ENCODE measurements at regions not wholly inside any gene's neighbourhood (a gene's known extent, or its start where the extent isn't known, plus 50 kb on each side); places are given as distances from the start of the nearest gene placed in this dataset.
"Not testable (repeated sequence)": the region's sequence is repeated elsewhere in the genome, so short reads cannot be mapped to it uniquely, and the experiment has no call there.

GRCh38 chr1:170436928-170437327 lies 95.0 kb upstream of the GORAB start:
- Histone ChIP-seq H3K4me3 (no peak overlapping the region), H3K27me3 (no peaks in the 10 kb centered on the region), H3K36me3 (no peaks in the 10 kb centered on the region), H3K27ac (no peak overlapping the region), H3K4me1 (ENCODE audit: insufficient read depth) (no peaks in the 10 kb centered on the region), H3K9me3 (no peaks in the 10 kb centered on the region)
- TF ChIP-seq POLR2A (IDR thresholded peaks at IDR 0.05), result no peak
- TF ChIP-seq EP300 (IDR thresholded peaks at IDR 0.05), result no peak
- no peak for TF ChIP-seq CTCF (IDR thresholded peaks at IDR 0.05)
- WGBS, 3 donors, result 56 to 73% (median 59%) methylated on average over 3 of the region's 3 CpGs
- intact Hi-C loops (cut with DNase I), result no loop called here
- no peak for DNase-seq

DNA sequence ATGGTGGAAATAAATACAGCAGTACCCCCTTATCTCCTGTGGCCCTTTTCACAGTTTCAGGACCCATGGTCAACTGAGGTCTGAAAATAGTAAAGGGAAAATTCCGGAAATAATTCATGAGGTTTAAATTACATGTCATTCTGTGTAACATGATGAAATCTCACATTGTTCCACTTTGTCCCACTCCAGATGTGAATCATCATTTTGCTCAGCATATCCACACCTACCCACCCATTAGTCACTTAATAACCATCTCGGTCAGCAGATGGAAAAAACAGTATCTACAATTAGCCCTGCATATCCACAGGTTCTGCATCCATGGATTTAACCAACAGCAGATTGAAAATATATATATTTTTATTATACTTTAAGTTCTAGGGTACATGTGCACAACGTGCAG lies 86.9 kb upstream of the GORAB start:
- Histone ChIP-seq H3K4me3 (no peak overlapping the region), H3K27ac (no peak overlapping the region), H3K27me3 (no peaks in the 10 kb centered on the region), H3K36me3 (no peaks in the 10 kb centered on the region), H3K9me3 (no peaks in the 10 kb centered on the region), H3K4me1 (ENCODE audit: insufficient read depth) (no peaks in the 10 kb centered on the region)
- TF ChIP-seq EP300 (IDR thresholded peaks at IDR 0.05) (no peak), POLR2A (IDR thresholded peaks at IDR 0.05) (no peak), CTCF (IDR thresholded peaks at IDR 0.05) (no peak)
- intact Hi-C loops (cut with DNase I), result no loop called here
- no peak for DNase-seq
- WGBS, 3 donors, result 48 to 79% (median 70%) methylated on average over 3 of the region's 3 CpGs

DNA sequence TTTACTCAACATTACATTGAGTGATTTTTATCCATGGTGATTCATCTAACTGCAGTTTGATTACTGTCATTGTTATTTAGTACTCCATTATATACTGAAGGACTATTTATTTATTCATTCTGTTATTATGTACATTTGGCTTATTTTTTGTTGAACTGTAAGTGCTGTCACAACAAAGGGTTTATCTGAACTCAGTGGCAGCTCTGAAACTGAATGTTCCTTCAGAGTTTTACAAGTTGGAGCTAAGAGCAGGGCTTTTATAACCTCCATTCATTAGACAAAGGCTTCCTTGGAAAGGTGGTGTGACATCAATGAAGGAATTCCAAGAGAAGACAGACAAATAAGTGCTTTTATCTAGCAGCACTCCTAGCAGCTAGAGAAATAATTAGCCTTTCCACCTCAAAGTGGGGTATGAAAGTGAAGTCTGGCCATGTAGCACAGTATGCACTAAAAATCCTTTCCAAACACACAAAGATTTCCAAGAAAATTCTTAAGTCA lies 83.3 kb upstream of the GORAB start:
- no peak for DNase-seq
- H3K4me3 ChIP-seq, result no peak overlapping the region
- no peaks in the 10 kb centered on the region for H3K36me3 ChIP-seq
- no peaks in the 10 kb centered on the region for H3K9me3 ChIP-seq
- no peaks in the 10 kb centered on the region for H3K27me3 ChIP-seq
- TF ChIP-seq CTCF (IDR thresholded peaks at IDR 0.05) (no peak), POLR2A (IDR thresholded peaks at IDR 0.05) (no peak), EP300 (IDR thresholded peaks at IDR 0.05) (no peak)
- H3K27ac ChIP-seq, result no peak overlapping the region
- intact Hi-C loops (cut with DNase I), result no loop called here
- H3K4me1 ChIP-seq (ENCODE audit: insufficient read depth), result no peaks in the 10 kb centered on the region

- H3K4me1 ChIP-seq (ENCODE audit: insufficient read depth); H3K27ac ChIP-seq; intact Hi-C loops (cut with DNase I); H3K4me3 ChIP-seq; H3K9me3 ChIP-seq; DNase-seq; H3K36me3 ChIP-seq; H3K27me3 ChIP-seq: not testable (repeated sequence)
- 74 to 89% (median 83%) methylated on average over 5 of the region's 5 CpGs for WGBS, 3 donors
Observed at GRCh38 chr1:170457325-170458050, 74.5 kb upstream of the GORAB start.

- 4 to 12% (median 8%) methylated on average over 2 of the region's 2 CpGs for WGBS, 3 donors
- no peak for DNase-seq
- Histone ChIP-seq H3K27me3 (no peaks in the 10 kb centered on the region), H3K27ac (no peak overlapping the region), H3K36me3 (no peaks in the 10 kb centered on the region), H3K4me1 (ENCODE audit: insufficient read depth) (no peaks in the 10 kb centered on the region), H3K4me3 (no peak overlapping the region), H3K9me3 (no peaks in the 10 kb centered on the region)
- TF ChIP-seq EP300 (IDR thresholded peaks at IDR 0.05) (no peak), CTCF (IDR thresholded peaks at IDR 0.05) (no peak), POLR2A (IDR thresholded peaks at IDR 0.05) (no peak)
- intact Hi-C loops (cut with DNase I), result no loop called here
Observed at GRCh38 chr1:170460001-170460400, 72.0 kb upstream of the GORAB start.
